Breast epithelium (tissue), 3 donors: ENCODE measurements at regions not wholly inside any gene's neighbourhood (a gene's known extent, or its start where the extent isn't known, plus 50 kb on each side); places are given as distances from the start of the nearest gene placed in this dataset.
"Not testable (repeated sequence)": the region's sequence is repeated elsewhere in the genome, so short reads cannot be mapped to it uniquely, and the experiment has no call there.

Source experiments
- POLR2AphosphoS5 ChIP-seq, 3 donors: sonication (generic); formaldehyde crosslinking; IDR thresholded peaks; one replicate each; pipeline ENCODE4 v1.6.1; 2017; ENCODE audit warnings: antibody characterized with exemption in 3 of 3
- TF ChIP-seq, protein P1 (sequence below), 3 donors: fragments of 450-650 bp; IDR thresholded peaks; one replicate each; pipeline ENCODE4 v1.5.1; 2016 to 2017; ENCODE audit warnings: antibody characterized with exemption in 3 of 3, mild to moderate bottlenecking in 3 of 3, moderate library complexity in 3 of 3

DNA sequence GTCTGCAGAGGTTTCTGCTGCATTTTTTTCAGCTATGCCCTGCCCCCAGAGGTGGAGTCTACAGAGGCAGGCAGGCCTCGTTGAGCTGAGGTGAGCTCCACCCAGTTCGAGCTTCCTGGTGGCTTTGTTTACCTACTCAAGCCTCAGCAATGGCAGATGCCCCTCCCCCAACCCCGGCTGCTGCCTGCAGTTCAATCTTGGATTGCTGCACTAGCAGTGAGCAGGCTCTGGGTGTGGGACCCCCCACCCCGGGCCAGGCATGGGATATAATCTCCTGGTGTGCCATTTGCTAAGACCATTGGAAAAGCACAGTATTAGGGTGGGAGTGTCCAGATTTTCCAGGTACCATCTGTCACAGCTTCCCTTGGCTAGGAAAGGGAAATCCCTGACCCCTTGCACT is 56.2 kb upstream of the HEPH start:
- TF ChIP-seq, protein P1, sequence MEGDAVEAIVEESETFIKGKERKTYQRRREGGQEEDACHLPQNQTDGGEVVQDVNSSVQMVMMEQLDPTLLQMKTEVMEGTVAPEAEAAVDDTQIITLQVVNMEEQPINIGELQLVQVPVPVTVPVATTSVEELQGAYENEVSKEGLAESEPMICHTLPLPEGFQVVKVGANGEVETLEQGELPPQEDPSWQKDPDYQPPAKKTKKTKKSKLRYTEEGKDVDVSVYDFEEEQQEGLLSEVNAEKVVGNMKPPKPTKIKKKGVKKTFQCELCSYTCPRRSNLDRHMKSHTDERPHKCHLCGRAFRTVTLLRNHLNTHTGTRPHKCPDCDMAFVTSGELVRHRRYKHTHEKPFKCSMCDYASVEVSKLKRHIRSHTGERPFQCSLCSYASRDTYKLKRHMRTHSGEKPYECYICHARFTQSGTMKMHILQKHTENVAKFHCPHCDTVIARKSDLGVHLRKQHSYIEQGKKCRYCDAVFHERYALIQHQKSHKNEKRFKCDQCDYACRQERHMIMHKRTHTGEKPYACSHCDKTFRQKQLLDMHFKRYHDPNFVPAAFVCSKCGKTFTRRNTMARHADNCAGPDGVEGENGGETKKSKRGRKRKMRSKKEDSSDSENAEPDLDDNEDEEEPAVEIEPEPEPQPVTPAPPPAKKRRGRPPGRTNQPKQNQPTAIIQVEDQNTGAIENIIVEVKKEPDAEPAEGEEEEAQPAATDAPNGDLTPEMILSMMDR (IDR thresholded peaks at IDR 0.05), result not testable (repeated sequence)
- TF ChIP-seq POLR2AphosphoS5 (IDR thresholded peaks at IDR 0.05), result not testable (repeated sequence)
